HepG2 (cell line): ENCODE measurements at regions not wholly inside any gene's neighbourhood (a gene's known extent, or its start where the extent isn't known, plus 50 kb on each side); places are given as distances from the start of the nearest gene placed in this dataset.

Source experiments
- ATAC-seq: fragments of 200-7000 bp; cut with Tn5 transposase; 3 replicates; pipeline ENCODE4 v1.9.1; 2020; ENCODE audit warnings: mild to moderate bottlenecking, moderate library complexity
- BruUV-seq: library from RNA; stranded (reverse); fragments of 400-500 nt; replicated peaks from 2 replicates; lab custom pipeline; 2021; lab: Mats Ljungman, UMichigan
- CTCF ChIA-PET: fragments of 300-600 bp; formaldehyde crosslinking; extraction: SDS; loops from one replicate; lab custom pipeline; 2021; ENCODE audit warnings: low total read pairs, inconsistent platforms, low intra/inter-chr PET ratio; lab: Yijun Ruan, JAX
- POLR2A ChIA-PET: fragments of 350-600 bp; sonication (Branson Sonifier 250); formaldehyde crosslinking; loops from one replicate; lab custom pipeline; 2020; ENCODE audit warnings: antibody characterized with exemption, inconsistent platforms; lab: Yijun Ruan, JAX
- DNase-seq: peaks from one replicate; pipeline ENCODE4 v3.0.0-alpha.2; 2015; ENCODE audit warnings: low spot score
- FAIRE-seq: peaks from 3 replicates; lab custom pipeline; 2011; peaks lifted over from hg19 to GRCh38; lab: Jason Lieb, UNC
- H2AFZ ChIP-seq: one replicate; pipeline ENCODE4 v1.6.1; 2011; ENCODE audit warnings: low read length, inconsistent platforms
- H3K27ac ChIP-seq: fragments of 300-600 bp; 3 replicates; pipeline ENCODE4 v1.8.0; 2011; ENCODE audit warnings: mixed run types, mild to moderate bottlenecking, mixed read lengths, low read length, inconsistent platforms; ENCODE audit not compliant: insufficient read depth; ENCODE audit errors: extremely low read length
- H3K27me3 ChIP-seq, 2 experiments: fragments of 200-600 bp in 1 of 2; 2 replicates in 1 of 2; 3 replicates in 1 of 2; pipeline versions ENCODE4 v1.6.0 to v1.8.0; 2011; ENCODE audit warnings: low read length in 2 of 2, mild to moderate bottlenecking in 2 of 2, moderate library complexity in 2 of 2, inconsistent platforms in 1 of 2; ENCODE audit not compliant: insufficient read depth in 2 of 2, control insufficient read depth in 1 of 2
- H3K36me3 ChIP-seq, 2 experiments: fragments of 200-600 bp in 1 of 2; replicated peaks in 1 of 2; 2 replicates in 1 of 2; 3 replicates in 1 of 2; pipeline versions ENCODE4 v1.5.1 to v1.8.0; 2011; ENCODE audit warnings: low read length in 2 of 2, inconsistent platforms in 1 of 2; ENCODE audit not compliant: insufficient read depth in 2 of 2, control insufficient read depth in 1 of 2
- H3K4me1 ChIP-seq: 2 replicates; pipeline ENCODE4 v1.5.1; 2012; ENCODE audit warnings: low read length, inconsistent platforms; ENCODE audit not compliant: insufficient read depth
- H3K4me2 ChIP-seq: 2 replicates; pipeline ENCODE4 v1.6.0; 2011; ENCODE audit warnings: low read depth, low read length, inconsistent platforms
- H3K4me3 ChIP-seq, 3 experiments: fragments of 200-600 bp in 1 of 3; sonication (generic), shearing (Covaris generic) in 1 of 3; replicated peaks in 1 of 3; 2 replicates each; pipeline ENCODE4 v1.5.1; 2011 to 2016; ENCODE audit warnings: low read length in 3 of 3, inconsistent platforms in 2 of 3, low read depth in 2 of 3, mild to moderate bottlenecking in 2 of 3, control low read depth in 1 of 3, mixed read lengths in 1 of 3; ENCODE audit not compliant: insufficient read depth in 1 of 3
- H3K79me2 ChIP-seq: one replicate; pipeline ENCODE4 v1.6.1; 2011; ENCODE audit warnings: low read length, inconsistent platforms; ENCODE audit not compliant: insufficient read depth
- H3K9ac ChIP-seq: 2 replicates; pipeline ENCODE4 v1.6.0; 2011; ENCODE audit warnings: mild to moderate bottlenecking, low read depth, low read length, inconsistent platforms; ENCODE audit not compliant: insufficient read depth
- H3K9me3 ChIP-seq: 2 replicates; pipeline ENCODE4 v1.5.1; 2012; ENCODE audit warnings: mild to moderate bottlenecking, low read length
- H4K20me1 ChIP-seq: 2 replicates; pipeline ENCODE4 v1.6.0; 2011; ENCODE audit warnings: inconsistent platforms, mild to moderate bottlenecking, low read length, moderate library complexity; ENCODE audit not compliant: insufficient read depth
- EP300 ChIP-seq, 3 experiments: sonication (generic) in 1 of 3; formaldehyde crosslinking in 1 of 3; IDR thresholded peaks; 2 replicates each; pipeline versions ENCODE4 v1.5.1 to v1.6.1; 2011 to 2020; ENCODE audit warnings: low read depth in 2 of 3, low read length in 2 of 3, borderline replicate concordance in 1 of 3, improper control_type of control experiment in 1 of 3, mild to moderate bottlenecking in 1 of 3, missing genetic modification reagents in 1 of 3, moderate library complexity in 1 of 3
- HMGXB3 ChIP-seq: sonication (generic); formaldehyde crosslinking; IDR thresholded peaks from 2 replicates; pipeline ENCODE4 v1.4.0; 2020; ENCODE audit warnings: missing genetic modification reagents, borderline replicate concordance
- MNT ChIP-seq: fragments of 450-650 bp; IDR thresholded peaks from 2 replicates; pipeline ENCODE4 v1.6.1; 2016
- REXO4 ChIP-seq: sonication (generic); formaldehyde crosslinking; IDR thresholded peaks from 2 replicates; pipeline ENCODE4 v1.8.0; 2022; ENCODE audit warnings: missing genetic modification reagents, mild to moderate bottlenecking, borderline replicate concordance
- SATB2 ChIP-seq: sonication (generic); formaldehyde crosslinking; IDR thresholded peaks from 2 replicates; pipeline ENCODE4 v1.5.0; 2020; ENCODE audit warnings: missing genetic modification reagents
- ZKSCAN8 ChIP-seq: IDR thresholded peaks from 2 replicates; pipeline ENCODE4 v1.6.1; 2016; ENCODE audit warnings: borderline replicate concordance, missing genetic modification reagents, missing compliant biosample characterization
- ZNF18 ChIP-seq: sonication (generic); formaldehyde crosslinking; IDR thresholded peaks from 2 replicates; pipeline ENCODE4 v1.8.0; 2022; ENCODE audit warnings: mild to moderate bottlenecking, missing genetic modification reagents; ENCODE audit not compliant: insufficient replicate concordance
- ZNF563 ChIP-seq: sonication (generic); formaldehyde crosslinking; IDR thresholded peaks from 2 replicates; pipeline ENCODE4 v1.8.0; 2022; ENCODE audit warnings: mild to moderate bottlenecking, moderate library complexity, missing genetic modification reagents
- WGBS: methylation state at CpG from one replicate; pipeline ENCODE4 v1.1.6; 2017; ENCODE audit warnings: low lambda C conversion rate; 5-methylcytosine and 5-hydroxymethylcytosine counted together
- in situ Hi-C: cut with HindIII; loops from 2 replicates; pipeline ENCODE4 v1.10.0; 2017; ENCODE audit warnings: low pct_unique_long_range_greater_than_20kb; ENCODE audit not compliant: extremely low pct_ligation_motif_present
- intact Hi-C: fragments of 100-400 bp; cut with micrococcal nuclease; formaldehyde crosslinking; loops from one replicate; pipeline ENCODE4 v1.10.0; 2022; ENCODE audit not compliant: unreplicated experiment

- DNase-seq = no peak
- WGBS = 76% methylated on average over 9 of the region's 9 CpGs
- POLR2A ChIA-PET = no interaction called here
- no peaks in the 10 kb centered on the region for H4K20me1 ChIP-seq
- ATAC-seq = no peak
- intact Hi-C loops (no loop called here), in situ Hi-C loops (no loop called here)
- CTCF ChIA-PET = no interaction called here
- H3K27ac ChIP-seq = no peak overlapping the region
- H3K9me3 ChIP-seq = peaks cover 19% of the 10 kb centered on the region
- H3K36me3 ChIP-seq = no peaks in the 10 kb centered on the region
- no peaks in the 10 kb centered on the region; a peak in 1 of 5 replicates for H3K27me3 ChIP-seq
- no peak overlapping the region for H3K9ac ChIP-seq
- H3K79me2 ChIP-seq = no peaks in the 10 kb centered on the region
- no peak overlapping the region for H2AFZ ChIP-seq
- no peak overlapping the region for H3K4me2 ChIP-seq
- no peak overlapping the region for H3K4me3 ChIP-seq
- H3K4me1 ChIP-seq = no peaks in the 10 kb centered on the region
- no peak for FAIRE-seq
- no TSS peak for BruUV-seq
- no peak for TF ChIP-seq ZNF563
- TF ChIP-seq MNT = peak; percentile 94
Measured at GRCh38 chr5:3326841-3327232, 268.8 kb upstream of the IRX1 start.

- no peaks in the 10 kb centered on the region for H3K79me2 ChIP-seq
- H3K4me2 ChIP-seq = no peak overlapping the region
- in situ Hi-C loops (no loop called here), intact Hi-C loops (no loop called here)
- no peaks in the 10 kb centered on the region; a peak in 1 of 5 replicates for H3K27me3 ChIP-seq
- no peak overlapping the region for H3K9ac ChIP-seq
- FAIRE-seq (no peak), DNase-seq (no peak), ATAC-seq (no peak)
- no peak overlapping the region for H3K27ac ChIP-seq
- ChIA-PET POLR2A (no interaction called here), CTCF (no interaction called here)
- no TSS peak for BruUV-seq
- H4K20me1 ChIP-seq = no peaks in the 10 kb centered on the region
- no peaks in the 10 kb centered on the region for H3K4me1 ChIP-seq
- WGBS = 78% methylated on average over 27 of the region's 36 CpGs
- peaks cover 19% of the 10 kb centered on the region for H3K9me3 ChIP-seq
- no peaks in the 10 kb centered on the region for H3K36me3 ChIP-seq
- H3K4me3 ChIP-seq = no peak overlapping the region
- H2AFZ ChIP-seq = no peak overlapping the region
- no peak for TF ChIP-seq EP300 (IDR thresholded peaks at IDR 0.05; ENCODE audit: low read depth in 2 of 2, low read length in 2 of 2)
- no peak for TF ChIP-seq EP300 (CRISPR knock-in tag; IDR thresholded peaks at IDR 0.05; ENCODE audit: borderline replicate concordance)
- no peak for TF ChIP-seq SATB2 (CRISPR knock-in tag)
- no peak for TF ChIP-seq ZKSCAN8 (CRISPR knock-in tag)
- no peak for TF ChIP-seq ZNF18 (CRISPR knock-in tag)
- TF ChIP-seq REXO4 = no peak
- no peak for TF ChIP-seq HMGXB3 (CRISPR knock-in tag)
Measured at GRCh38 chr5:3325972-3326840, 269.4 kb upstream of the IRX1 start.
